ENCODE measurements at regions not wholly inside any gene's neighbourhood (a gene's known extent, or its start where the extent isn't known, plus 50 kb on each side); places are given as distances from the start of the nearest gene placed in this dataset.

DNA sequence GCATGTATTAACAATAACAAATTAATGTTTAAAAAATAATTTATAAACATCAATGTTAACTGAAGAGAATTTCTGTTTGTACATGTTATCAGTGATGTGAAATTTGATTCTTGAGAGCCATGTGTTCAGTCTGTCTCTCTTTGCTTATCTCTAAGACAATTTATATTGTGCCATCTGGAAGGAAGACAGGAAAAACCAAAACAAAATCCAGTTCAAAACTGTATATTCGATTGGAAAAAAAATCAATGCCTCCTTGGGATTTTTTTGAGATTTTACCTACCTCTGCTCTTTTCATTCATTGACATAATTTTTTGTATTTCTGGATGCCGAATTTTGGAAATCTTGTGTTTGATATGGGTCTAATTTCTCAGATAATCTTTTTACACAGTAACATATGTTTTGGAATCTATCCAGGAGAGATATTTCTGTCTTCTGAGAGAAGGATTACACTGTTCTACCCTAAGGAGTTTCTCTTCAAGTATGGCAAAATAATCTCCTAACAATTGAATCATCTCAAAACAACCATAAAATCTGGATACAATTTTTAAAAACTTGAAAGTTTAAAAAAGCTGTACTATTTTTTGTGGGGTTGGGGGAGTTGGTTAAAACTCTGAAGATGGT is 311.9 kb upstream of the GNAI1 start (continued):
- TF ChIP-seq FOXK2 (IDR thresholded peaks at IDR 0.05): no peak
- TF ChIP-seq EP300 (IDR thresholded peaks at IDR 0.05; ENCODE audit: borderline replicate concordance in 1 of 2, control insufficient read depth in 1 of 2, low read depth in 2 of 2, low read length in 2 of 2): no peak
- no peak for TF ChIP-seq ETV6 (conservative IDR thresholded peaks at IDR 0.05 in 1 of 2, IDR thresholded peaks at IDR 0.05 in 1 of 2; ENCODE audit: borderline replicate concordance in 1 of 2, low read depth in 1 of 2)
- no peak for TF ChIP-seq BMI1 (IDR thresholded peaks at IDR 0.05; ENCODE audit: borderline replicate concordance)
- TF ChIP-seq CREM (IDR thresholded peaks at IDR 0.05; ENCODE audit: low read depth): no peak
- TF ChIP-seq, protein P1, sequence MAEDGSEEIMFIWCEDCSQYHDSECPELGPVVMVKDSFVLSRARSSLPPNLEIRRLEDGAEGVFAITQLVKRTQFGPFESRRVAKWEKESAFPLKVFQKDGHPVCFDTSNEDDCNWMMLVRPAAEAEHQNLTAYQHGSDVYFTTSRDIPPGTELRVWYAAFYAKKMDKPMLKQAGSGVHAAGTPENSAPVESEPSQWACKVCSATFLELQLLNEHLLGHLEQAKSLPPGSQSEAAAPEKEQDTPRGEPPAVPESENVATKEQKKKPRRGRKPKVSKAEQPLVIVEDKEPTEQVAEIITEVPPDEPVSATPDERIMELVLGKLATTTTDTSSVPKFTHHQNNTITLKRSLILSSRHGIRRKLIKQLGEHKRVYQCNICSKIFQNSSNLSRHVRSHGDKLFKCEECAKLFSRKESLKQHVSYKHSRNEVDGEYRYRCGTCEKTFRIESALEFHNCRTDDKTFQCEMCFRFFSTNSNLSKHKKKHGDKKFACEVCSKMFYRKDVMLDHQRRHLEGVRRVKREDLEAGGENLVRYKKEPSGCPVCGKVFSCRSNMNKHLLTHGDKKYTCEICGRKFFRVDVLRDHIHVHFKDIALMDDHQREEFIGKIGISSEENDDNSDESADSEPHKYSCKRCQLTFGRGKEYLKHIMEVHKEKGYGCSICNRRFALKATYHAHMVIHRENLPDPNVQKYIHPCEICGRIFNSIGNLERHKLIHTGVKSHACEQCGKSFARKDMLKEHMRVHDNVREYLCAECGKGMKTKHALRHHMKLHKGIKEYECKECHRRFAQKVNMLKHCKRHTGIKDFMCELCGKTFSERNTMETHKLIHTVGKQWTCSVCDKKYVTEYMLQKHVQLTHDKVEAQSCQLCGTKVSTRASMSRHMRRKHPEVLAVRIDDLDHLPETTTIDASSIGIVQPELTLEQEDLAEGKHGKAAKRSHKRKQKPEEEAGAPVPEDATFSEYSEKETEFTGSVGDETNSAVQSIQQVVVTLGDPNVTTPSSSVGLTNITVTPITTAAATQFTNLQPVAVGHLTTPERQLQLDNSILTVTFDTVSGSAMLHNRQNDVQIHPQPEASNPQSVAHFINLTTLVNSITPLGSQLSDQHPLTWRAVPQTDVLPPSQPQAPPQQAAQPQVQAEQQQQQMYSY (CRISPR knock-in tag; IDR thresholded peaks at IDR 0.05): no peak
- TF ChIP-seq, protein P2, sequence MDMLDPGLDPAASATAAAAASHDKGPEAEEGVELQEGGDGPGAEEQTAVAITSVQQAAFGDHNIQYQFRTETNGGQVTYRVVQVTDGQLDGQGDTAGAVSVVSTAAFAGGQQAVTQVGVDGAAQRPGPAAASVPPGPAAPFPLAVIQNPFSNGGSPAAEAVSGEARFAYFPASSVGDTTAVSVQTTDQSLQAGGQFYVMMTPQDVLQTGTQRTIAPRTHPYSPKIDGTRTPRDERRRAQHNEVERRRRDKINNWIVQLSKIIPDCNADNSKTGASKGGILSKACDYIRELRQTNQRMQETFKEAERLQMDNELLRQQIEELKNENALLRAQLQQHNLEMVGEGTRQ (IDR thresholded peaks at IDR 0.05; ENCODE audit: borderline replicate concordance, low read depth, low read length): no peak

DNA sequence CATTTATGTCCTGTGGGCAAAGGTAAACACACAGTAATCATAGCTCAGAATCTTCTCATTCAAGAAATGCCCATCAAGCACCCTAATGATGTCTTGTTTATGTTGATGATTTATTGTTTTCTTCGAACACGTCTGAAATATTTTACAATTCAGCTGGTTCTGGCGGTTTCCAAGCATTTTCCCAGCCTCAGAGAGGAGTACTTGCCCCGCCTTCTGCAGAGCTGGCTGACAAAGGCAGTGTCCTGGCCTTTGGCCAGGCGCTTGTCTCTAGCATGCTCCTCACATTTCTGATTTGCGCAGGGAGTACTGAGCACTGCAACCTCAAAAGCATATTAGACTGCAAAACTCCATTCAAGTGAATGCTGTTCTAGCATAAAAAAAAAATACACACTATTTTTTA is 314.2 kb upstream of the GNAI1 start:
- in situ Hi-C loops (cut with MboI): no loop called here
- Histone ChIP-seq H3K79me2 (ENCODE audit: control insufficient read depth, insufficient read depth, low read length) (no peaks in the 10 kb centered on the region), H3K36me3 (ENCODE audit: control insufficient read depth in 2 of 2, insufficient read depth in 2 of 2, low read length in 1 of 2) (no peaks in the 10 kb centered on the region), H3K4me1 (ENCODE audit: control insufficient read depth, insufficient read depth, low read length) (no peaks in the 10 kb centered on the region), H2AFZ (ENCODE audit: control insufficient read depth, low read depth, low read length) (no peak overlapping the region), H3K9ac (ENCODE audit: control insufficient read depth, insufficient read depth, low read length) (no peak overlapping the region), H3K9me3 (replicated peaks; ENCODE audit: control insufficient read depth, insufficient read depth, low read length) (no peaks in the 10 kb centered on the region), H3K27ac (ENCODE audit: control insufficient read depth, insufficient read depth) (no peak overlapping the region), H3K27me3 (replicated peaks in 1 of 2; ENCODE audit: control insufficient read depth in 2 of 2, insufficient read depth in 2 of 2, low read length in 1 of 2) (no peaks in the 10 kb centered on the region), H4K20me1 (ENCODE audit: control insufficient read depth, insufficient read depth) (no peaks in the 10 kb centered on the region), H3K4me3 (no peak overlapping the region), H3K4me2 (ENCODE audit: control insufficient read depth, insufficient read depth) (no peak overlapping the region)
- POLR2A ChIA-PET: no interaction called here
- ATAC-seq (no peak), DNase-seq (ENCODE audit: low read depth, low spot score) (no peak), FAIRE-seq (no peak)
- SMC1A ChIA-PET (ENCODE audit: uncharacterized antibody, unreplicated experiment): no interaction called here
- CTCF ChIA-PET: no interaction called here
- no TSS peak for BruUV-seq (replicated peaks)
- TF ChIP-seq, protein P3, sequence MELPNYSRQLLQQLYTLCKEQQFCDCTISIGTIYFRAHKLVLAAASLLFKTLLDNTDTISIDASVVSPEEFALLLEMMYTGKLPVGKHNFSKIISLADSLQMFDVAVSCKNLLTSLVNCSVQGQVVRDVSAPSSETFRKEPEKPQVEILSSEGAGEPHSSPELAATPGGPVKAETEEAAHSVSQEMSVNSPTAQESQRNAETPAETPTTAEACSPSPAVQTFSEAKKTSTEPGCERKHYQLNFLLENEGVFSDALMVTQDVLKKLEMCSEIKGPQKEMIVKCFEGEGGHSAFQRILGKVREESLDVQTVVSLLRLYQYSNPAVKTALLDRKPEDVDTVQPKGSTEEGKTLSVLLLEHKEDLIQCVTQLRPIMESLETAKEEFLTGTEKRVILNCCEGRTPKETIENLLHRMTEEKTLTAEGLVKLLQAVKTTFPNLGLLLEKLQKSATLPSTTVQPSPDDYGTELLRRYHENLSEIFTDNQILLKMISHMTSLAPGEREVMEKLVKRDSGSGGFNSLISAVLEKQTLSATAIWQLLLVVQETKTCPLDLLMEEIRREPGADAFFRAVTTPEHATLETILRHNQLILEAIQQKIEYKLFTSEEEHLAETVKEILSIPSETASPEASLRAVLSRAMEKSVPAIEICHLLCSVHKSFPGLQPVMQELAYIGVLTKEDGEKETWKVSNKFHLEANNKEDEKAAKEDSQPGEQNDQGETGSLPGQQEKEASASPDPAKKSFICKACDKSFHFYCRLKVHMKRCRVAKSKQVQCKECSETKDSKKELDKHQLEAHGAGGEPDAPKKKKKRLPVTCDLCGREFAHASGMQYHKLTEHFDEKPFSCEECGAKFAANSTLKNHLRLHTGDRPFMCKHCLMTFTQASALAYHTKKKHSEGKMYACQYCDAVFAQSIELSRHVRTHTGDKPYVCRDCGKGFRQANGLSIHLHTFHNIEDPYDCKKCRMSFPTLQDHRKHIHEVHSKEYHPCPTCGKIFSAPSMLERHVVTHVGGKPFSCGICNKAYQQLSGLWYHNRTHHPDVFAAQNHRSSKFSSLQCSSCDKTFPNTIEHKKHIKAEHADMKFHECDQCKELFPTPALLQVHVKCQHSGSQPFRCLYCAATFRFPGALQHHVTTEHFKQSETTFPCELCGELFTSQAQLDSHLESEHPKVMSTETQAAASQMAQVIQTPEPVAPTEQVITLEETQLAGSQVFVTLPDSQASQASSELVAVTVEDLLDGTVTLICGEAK (IDR thresholded peaks at IDR 0.05; ENCODE audit: borderline replicate concordance): no peak
- TF ChIP-seq NR2F1 (conservative IDR thresholded peaks at IDR 0.05) (no peak), ZZZ3 (IDR thresholded peaks at IDR 0.05; ENCODE audit: control insufficient read depth, insufficient read length, low read depth) (no peak), RCOR1 (conservative IDR thresholded peaks at IDR 0.05; ENCODE audit: low read depth, low read length) (no peak)
- RAD21 ChIA-PET (ENCODE audit: unreplicated experiment): no interaction called here
- intact Hi-C loops (cut with micrococcal nuclease; ENCODE audit: unreplicated experiment): no loop called here
- WGBS (ENCODE audit: insufficient coverage, insufficient replicate concordance, low lambda C conversion rate, missing lambda C conversion rate): 40% methylated on average over 6 of the region's 6 CpGs
